NT2/D1 (cell line): ENCODE measurements at regions not wholly inside any gene's neighbourhood (a gene's known extent, or its start where the extent isn't known, plus 50 kb on each side); places are given as distances from the start of the nearest gene placed in this dataset.
"Not testable (repeated sequence)": the region's sequence is repeated elsewhere in the genome, so short reads cannot be mapped to it uniquely, and the experiment has no call there.

Experiments
- DNase-seq: peaks from one replicate; pipeline ENCODE4 v3.0.0-alpha.2; 2011; ENCODE audit warnings: low read depth, low spot score
- H3K27me3 ChIP-seq: 2 replicates; pipeline ENCODE4 v1.6.0; 2011; ENCODE audit warnings: mild to moderate bottlenecking; ENCODE audit not compliant: insufficient read length, insufficient read depth
- H3K36me3 ChIP-seq: 2 replicates; pipeline ENCODE4 v1.6.1; 2011; ENCODE audit warnings: mild to moderate bottlenecking, low read length, mixed read lengths; ENCODE audit not compliant: insufficient read depth, insufficient read length
- H3K4me1 ChIP-seq: 2 replicates; pipeline ENCODE4 v1.5.1; 2011; ENCODE audit not compliant: insufficient read depth, insufficient read length
- H3K4me3 ChIP-seq: 2 replicates; pipeline ENCODE4 v1.5.1; 2011; ENCODE audit warnings: low read depth; ENCODE audit not compliant: insufficient read length
- H3K9ac ChIP-seq: 2 replicates; pipeline ENCODE4 v1.6.0; 2011; ENCODE audit warnings: low read depth; ENCODE audit not compliant: insufficient read length
- H3K9me3 ChIP-seq: 2 replicates; pipeline ENCODE4 v1.5.1; 2011; ENCODE audit warnings: mild to moderate bottlenecking, low read length; ENCODE audit not compliant: insufficient read depth
- SUZ12 ChIP-seq: IDR thresholded peaks from 2 replicates; pipeline ENCODE4 v1.6.1; 2011; ENCODE audit not compliant: insufficient read length, insufficient read depth; ENCODE audit errors: extremely low read depth
- YY1 ChIP-seq: IDR thresholded peaks from 2 replicates; pipeline ENCODE4 v1.6.1; 2011; ENCODE audit not compliant: insufficient read length, insufficient read depth
- ZNF274 ChIP-seq: IDR thresholded peaks from 2 replicates; pipeline ENCODE4 v1.6.1; 2011; ENCODE audit warnings: mild to moderate bottlenecking, low read depth, low read length

DNA sequence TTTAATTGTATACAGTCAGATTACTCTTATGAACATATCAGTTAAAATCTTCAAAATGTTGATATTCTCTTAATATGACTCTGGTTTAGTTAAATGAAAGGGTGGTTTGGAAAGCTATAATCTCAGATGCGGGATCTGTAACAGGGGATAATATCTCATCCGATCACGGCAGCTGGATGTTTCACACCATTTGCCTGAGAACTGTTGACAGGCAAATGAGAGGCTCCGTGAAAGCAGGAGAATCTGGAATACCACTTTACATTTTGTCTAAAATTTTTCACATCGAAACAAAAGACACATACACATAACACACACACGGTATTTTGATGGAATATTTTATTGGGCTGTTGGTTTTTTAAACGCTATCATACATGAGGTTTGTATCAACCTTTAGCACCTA, 518.6 kb upstream of the SLC39A10 start:
- H3K9ac ChIP-seq, result no peak overlapping the region
- H3K9me3 ChIP-seq, result no peaks in the 10 kb centered on the region
- H3K27me3 ChIP-seq, result no peaks in the 10 kb centered on the region
- H3K4me1 ChIP-seq, result no peaks in the 10 kb centered on the region
- TF ChIP-seq YY1, result no peak
- TF ChIP-seq ZNF274, result no peak
- no peak for TF ChIP-seq SUZ12
- H3K36me3 ChIP-seq, result no peaks in the 10 kb centered on the region
- DNase-seq, result no peak
- H3K4me3 ChIP-seq, result no peak overlapping the region

DNA sequence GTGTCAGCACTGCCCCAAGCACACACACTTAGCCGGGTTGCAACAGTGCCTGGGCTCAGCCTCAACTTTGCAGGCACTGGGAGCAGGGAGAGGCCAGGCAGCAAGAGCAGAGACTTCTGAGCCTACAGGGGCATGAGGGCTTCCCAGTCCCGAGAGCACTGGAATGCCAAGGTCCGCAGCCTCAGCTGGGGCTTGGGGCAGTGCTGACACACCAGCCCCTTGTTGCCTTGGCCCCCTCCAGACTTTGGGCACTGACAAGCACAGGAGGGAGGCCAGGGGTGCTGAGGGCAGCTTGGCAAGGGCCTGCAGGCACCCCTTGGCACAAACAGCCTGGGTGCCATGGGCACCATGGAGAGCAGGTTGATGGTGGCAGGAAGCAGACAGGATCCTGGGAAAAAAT, 531.1 kb upstream of the SLC39A10 start:
- H3K4me3 ChIP-seq, H3K9ac ChIP-seq, H3K4me1 ChIP-seq, H3K36me3 ChIP-seq, H3K27me3 ChIP-seq, DNase-seq, H3K9me3 ChIP-seq: not testable (repeated sequence)

DNA sequence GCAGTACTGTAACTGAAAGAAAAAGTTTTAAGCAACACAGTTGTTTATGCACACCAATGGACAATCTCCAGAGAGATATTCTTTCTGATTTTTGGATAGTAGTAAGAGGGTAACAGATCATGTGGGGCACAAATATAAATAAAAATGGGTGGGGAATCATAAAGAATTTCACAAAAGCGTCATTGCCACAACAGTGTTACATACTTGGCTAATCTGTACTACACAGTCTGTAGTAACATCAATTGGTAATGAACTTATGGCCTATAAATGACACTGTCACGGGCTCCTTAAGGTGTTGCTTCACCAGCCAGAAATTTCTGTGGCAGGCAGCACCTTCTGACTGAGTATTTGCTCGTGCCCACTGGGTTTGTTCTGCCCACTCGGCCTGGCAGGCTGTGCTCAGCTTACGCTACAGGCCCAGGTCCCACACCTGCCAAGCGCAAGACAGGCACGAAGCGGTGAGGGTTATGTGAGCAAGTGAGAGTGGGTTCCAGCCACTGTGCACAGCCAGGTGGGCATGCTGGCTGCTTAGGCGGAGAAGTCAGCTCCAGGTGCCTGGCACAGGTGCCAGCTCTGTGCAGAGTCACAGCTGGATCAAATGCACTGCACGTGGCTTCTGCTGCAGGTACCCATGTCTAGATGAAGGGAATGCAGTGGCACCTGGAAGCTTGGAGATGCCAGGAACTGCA, 532.5 kb upstream of the SLC39A10 start:
- Histone ChIP-seq H3K9ac (no peak overlapping the region), H3K4me1 (no peaks in the 10 kb centered on the region), H3K4me3 (no peak overlapping the region), H3K36me3 (no peaks in the 10 kb centered on the region), H3K9me3 (no peaks in the 10 kb centered on the region), H3K27me3 (no peaks in the 10 kb centered on the region)
- no peak for DNase-seq
- TF ChIP-seq SUZ12 (no peak), YY1 (no peak), ZNF274 (no peak)

DNA sequence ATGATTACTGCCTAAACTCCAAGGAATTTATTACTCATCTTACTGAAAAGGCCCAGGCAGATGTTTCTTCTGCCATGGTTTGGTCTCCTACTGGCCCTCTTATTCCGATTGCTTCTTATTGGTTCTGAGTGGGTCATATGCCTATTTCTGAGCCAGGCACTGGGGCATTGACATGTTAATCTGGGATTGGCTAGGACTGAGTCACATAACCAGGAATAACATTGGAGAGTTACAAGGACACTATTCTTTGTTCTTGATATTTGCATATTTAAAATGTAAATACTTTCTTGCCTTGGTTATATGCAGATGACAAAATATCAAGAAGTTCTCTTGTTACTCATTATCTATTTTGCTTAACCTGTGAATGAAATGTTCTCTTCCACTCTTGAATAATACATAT, 534.4 kb upstream of the SLC39A10 start:
- TF ChIP-seq YY1, result no peak
- no peak for TF ChIP-seq SUZ12
- no peak for TF ChIP-seq ZNF274
- DNase-seq, result no peak
- Histone ChIP-seq H3K36me3 (no peaks in the 10 kb centered on the region), H3K4me3 (no peak overlapping the region), H3K4me1 (no peaks in the 10 kb centered on the region), H3K9me3 (no peaks in the 10 kb centered on the region), H3K9ac (no peak overlapping the region), H3K27me3 (no peaks in the 10 kb centered on the region)

DNA sequence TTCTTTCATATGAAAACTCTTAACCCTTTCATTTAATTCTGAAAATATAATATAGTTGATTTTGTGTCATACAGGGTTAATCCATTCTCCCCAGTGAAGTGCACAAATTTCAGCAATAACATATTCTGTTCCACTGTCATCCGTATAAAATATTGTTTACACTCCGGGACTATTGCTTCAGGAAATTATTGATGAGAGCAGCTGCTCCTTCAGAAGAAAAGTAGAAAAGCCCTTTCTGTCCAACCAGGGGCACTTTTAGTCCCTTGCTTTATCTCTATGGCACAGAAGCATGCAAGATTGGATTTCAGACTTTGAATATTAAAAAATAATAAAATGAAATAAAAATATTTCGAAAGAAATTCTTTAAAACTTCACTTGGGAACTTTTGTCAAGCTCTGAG, 535.7 kb upstream of the SLC39A10 start:
- Histone ChIP-seq H3K4me3 (no peak overlapping the region), H3K9ac (no peak overlapping the region), H3K4me1 (no peaks in the 10 kb centered on the region), H3K36me3 (no peaks in the 10 kb centered on the region), H3K27me3 (no peaks in the 10 kb centered on the region), H3K9me3 (no peaks in the 10 kb centered on the region)
- DNase-seq, result no peak
- TF ChIP-seq YY1 (no peak), SUZ12 (no peak), ZNF274 (no peak)

DNA sequence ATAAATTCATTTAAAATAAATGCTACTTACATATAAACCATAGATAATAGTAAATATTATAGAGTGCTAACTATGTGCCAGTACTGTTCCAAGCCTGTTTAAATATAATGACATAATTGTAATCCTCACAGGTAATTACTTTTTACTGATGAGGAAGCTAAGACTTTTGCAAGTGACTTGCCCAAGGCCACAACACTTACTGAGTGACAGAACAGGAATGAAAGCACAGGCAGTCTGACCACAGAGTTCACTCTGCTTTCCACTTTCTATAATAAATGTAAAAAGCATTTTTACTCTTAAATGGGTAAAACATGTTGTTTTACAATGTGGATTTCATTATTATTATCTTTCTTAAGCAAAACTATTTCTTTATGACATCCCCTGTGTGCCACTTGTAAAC, 537.8 kb upstream of the SLC39A10 start:
- peaks cover 14% of the 10 kb centered on the region; the same call in 1 of the 2 replicates for H3K9me3 ChIP-seq
- DNase-seq, result no peak
- H3K9ac ChIP-seq, result no peak overlapping the region
- H3K36me3 ChIP-seq, result no peaks in the 10 kb centered on the region
- H3K4me3 ChIP-seq, result no peak overlapping the region
- no peak for TF ChIP-seq ZNF274
- TF ChIP-seq YY1, result no peak
- no peak for TF ChIP-seq SUZ12
- H3K27me3 ChIP-seq, result no peaks in the 10 kb centered on the region
- no peaks in the 10 kb centered on the region for H3K4me1 ChIP-seq

DNA sequence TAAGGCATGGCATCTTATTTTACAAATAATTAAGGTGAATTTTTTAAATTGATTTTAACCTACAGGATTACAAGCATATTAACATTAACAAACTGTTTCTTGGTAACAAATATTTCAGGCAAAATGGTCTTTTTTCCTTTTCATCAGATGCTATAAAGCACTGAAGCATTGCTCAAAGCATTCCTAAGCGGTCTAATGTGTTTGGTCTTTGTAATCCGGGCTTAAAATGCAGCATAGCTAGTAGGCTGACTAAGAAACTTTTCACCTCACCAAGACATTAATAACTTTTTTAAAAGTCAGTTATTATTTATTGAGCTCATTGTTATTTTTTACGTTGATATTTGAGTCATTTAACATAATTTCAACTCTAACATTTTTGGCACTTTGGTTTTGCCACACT, 538.8 kb upstream of the SLC39A10 start:
- H3K4me1 ChIP-seq, result no peaks in the 10 kb centered on the region
- no peak for DNase-seq
- no peak overlapping the region for H3K4me3 ChIP-seq
- TF ChIP-seq YY1 (no peak), SUZ12 (no peak), ZNF274 (no peak)
- no peak overlapping the region for H3K9ac ChIP-seq
- H3K9me3 ChIP-seq, result peaks cover 14% of the 10 kb centered on the region; the same call in 1 of the 2 replicates
- H3K36me3 ChIP-seq, result no peaks in the 10 kb centered on the region
- H3K27me3 ChIP-seq, result no peaks in the 10 kb centered on the region

DNA sequence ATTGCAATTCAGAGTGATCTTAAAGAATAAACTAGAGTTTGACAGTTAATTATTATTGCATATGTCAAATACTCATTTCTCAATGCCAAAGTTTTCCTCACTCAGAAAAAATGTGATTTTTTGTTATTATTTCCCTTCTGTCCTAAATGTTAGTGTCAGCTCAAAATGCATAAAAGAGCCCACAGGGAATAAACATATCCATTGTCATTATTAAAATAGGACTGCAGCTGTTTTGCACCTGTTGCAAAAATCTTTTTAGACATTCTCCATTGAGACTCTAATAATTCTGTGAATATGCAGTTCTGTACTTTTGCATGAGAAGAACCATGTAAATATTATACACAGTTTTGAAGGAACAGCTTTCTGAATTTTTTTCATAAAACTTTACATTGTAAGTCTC, 540.0 kb upstream of the SLC39A10 start:
- H3K9ac ChIP-seq, result no peak overlapping the region
- no peak for DNase-seq
- TF ChIP-seq ZNF274 (no peak), SUZ12 (no peak), YY1 (no peak)

More for the DNA sequence above, 540.0 kb upstream of the SLC39A10 start:
- peaks cover 19% of the 10 kb centered on the region; the same call in 1 of the 2 replicates for H3K9me3 ChIP-seq
- H3K27me3 ChIP-seq, result no peaks in the 10 kb centered on the region
- H3K4me3 ChIP-seq, result no peak overlapping the region
- no peaks in the 10 kb centered on the region for H3K36me3 ChIP-seq
- H3K4me1 ChIP-seq, result no peaks in the 10 kb centered on the region
